ENCODE measurements at regions not wholly inside any gene's neighbourhood (a gene's known extent, or its start where the extent isn't known, plus 50 kb on each side); places are given as distances from the start of the nearest gene placed in this dataset.

- DNase-seq, result no peak
Observed at GRCh38 chr10:47237316-47238260, 62.4 kb upstream of the GDF10 start.

- DNase-seq, result no peak
Observed at GRCh38 chr10:47238331-47239095, 61.5 kb upstream of the GDF10 start.

GRCh38 chr10:47239211-47239610, 60.8 kb upstream of the GDF10 start:
- DNase-seq, result no peak

- DNase-seq, result no peak
Observed at GRCh38 chr10:47240173-47240572, 59.8 kb upstream of the GDF10 start.

- no peak for DNase-seq
Observed at GRCh38 chr10:47241256-47241655, 58.7 kb upstream of the GDF10 start.

GRCh38 chr10:47241946-47242867, 57.8 kb upstream of the GDF10 start:
- no peak for DNase-seq

- no peak for DNase-seq
Observed at GRCh38 chr10:47243356-47243755, 56.6 kb upstream of the GDF10 start.

GRCh38 chr10:47243791-47244190, 56.2 kb upstream of the GDF10 start:
- no peak for DNase-seq

- DNase-seq, result no peak
Observed at GRCh38 chr10:47244560-47245500, 55.2 kb upstream of the GDF10 start.

GRCh38 chr10:47245731-47246350, 54.2 kb upstream of the GDF10 start:
- no peak for DNase-seq

- DNase-seq, result no peak
Observed at GRCh38 chr10:47246406-47247147, 53.4 kb upstream of the GDF10 start.

GRCh38 chr10:47247148-47248059, 52.6 kb upstream of the GDF10 start:
- no peak for DNase-seq

GRCh38 chr10:47248386-47249090, 51.5 kb upstream of the GDF10 start:
- DNase-seq, result no peak

GRCh38 chr10:47249881-47250280, 50.1 kb upstream of the GDF10 start:
- DNase-seq, result no peak
